Memory B cell (primary cell): ENCODE measurements at regions not wholly inside any gene's neighbourhood (a gene's known extent, or its start where the extent isn't known, plus 50 kb on each side); places are given as distances from the start of the nearest gene placed in this dataset.
"Not testable (repeated sequence)": the region's sequence is repeated elsewhere in the genome, so short reads cannot be mapped to it uniquely, and the experiment has no call there.

Experiments used
- ATAC-seq: fragments of 150-1000 bp; cut with Tn5 transposase; 2 replicates; pipeline ENCODE4 v1.10.0; 2021; ENCODE audit warnings: low read depth, mild to moderate bottlenecking, moderate library complexity
- DNase-seq, 2 donors: peaks; one replicate each; pipeline ENCODE4 v3.0.0; 2022; ENCODE audit warnings: low spot score in 2 of 2
- H3K27ac Mint-ChIP-seq: one replicate; pipeline ENCODE4 v1.8.0; 2022; ENCODE audit warnings: mild to moderate bottlenecking, moderate library complexity, mixed read lengths
- H3K27me3 Mint-ChIP-seq: one replicate; pipeline ENCODE4 v1.8.0; 2022; ENCODE audit warnings: mixed read lengths
- H3K36me3 Mint-ChIP-seq: one replicate; pipeline ENCODE4 v1.8.0; 2022; ENCODE audit warnings: mild to moderate bottlenecking, mixed read lengths
- H3K4me1 Mint-ChIP-seq: one replicate; pipeline ENCODE4 v1.8.0; 2022; ENCODE audit warnings: mixed read lengths
- H3K4me3 Mint-ChIP-seq: one replicate; pipeline ENCODE4 v1.8.0; 2022; ENCODE audit warnings: mild to moderate bottlenecking, moderate library complexity, mixed read lengths
- H3K9me3 Mint-ChIP-seq: one replicate; pipeline ENCODE4 v1.8.0; 2022; ENCODE audit warnings: mixed read lengths

DNA sequence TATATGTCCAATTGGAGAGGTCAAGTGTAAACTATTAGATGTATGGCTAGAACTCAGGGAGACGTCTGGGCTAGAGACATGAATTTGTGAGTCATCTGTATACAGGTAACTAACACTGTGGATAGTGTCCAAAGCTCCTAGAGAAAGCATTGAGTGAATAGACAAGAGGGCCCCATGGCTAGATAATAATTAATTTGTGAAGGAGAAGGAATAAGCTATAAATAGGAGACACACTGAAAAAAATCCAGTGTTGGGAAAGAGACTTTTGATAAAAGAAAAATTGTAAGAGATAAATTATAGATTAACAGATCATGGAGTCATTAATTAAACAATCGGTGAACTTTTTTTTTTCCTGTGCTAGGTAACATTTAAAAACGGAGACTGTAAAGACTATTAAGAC, 326.6 kb upstream of the PRICKLE1 start:
- Mint-ChIP-seq H3K4me3 (no peak overlapping the region), H3K27ac (no peak overlapping the region), H3K36me3 (no peaks in the 10 kb centered on the region), H3K9me3 (peaks cover 2% of the 10 kb centered on the region), H3K27me3 (peaks cover 2% of the 10 kb centered on the region), H3K4me1 (no peaks in the 10 kb centered on the region)
- DNase-seq: no peak
- ATAC-seq: no peak

DNA sequence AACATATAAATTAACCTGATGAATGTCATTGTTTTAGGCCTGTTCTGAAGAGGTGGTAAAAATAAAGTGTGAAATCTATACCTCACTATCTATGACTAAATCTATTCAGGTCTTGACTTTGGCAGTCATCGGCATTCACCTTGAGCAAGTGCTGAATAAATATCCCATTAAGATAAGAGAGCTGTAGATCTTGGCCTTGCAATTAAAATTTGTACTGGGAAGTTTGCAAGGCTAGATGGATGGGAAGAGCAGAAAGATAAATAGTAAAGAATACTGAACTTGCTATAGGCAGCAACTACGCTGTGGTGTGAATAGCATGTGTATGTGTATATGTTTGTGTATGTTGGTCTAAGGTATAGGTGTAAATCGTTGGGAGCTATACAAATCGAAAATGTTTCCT, 325.9 kb upstream of the PRICKLE1 start:
- no peaks in the 10 kb centered on the region for H3K4me1 Mint-ChIP-seq
- peaks cover 2% of the 10 kb centered on the region for H3K27me3 Mint-ChIP-seq
- ATAC-seq (no peak), DNase-seq (no peak)
- peaks cover 2% of the 10 kb centered on the region for H3K9me3 Mint-ChIP-seq
- no peak overlapping the region for H3K4me3 Mint-ChIP-seq
- no peaks in the 10 kb centered on the region for H3K36me3 Mint-ChIP-seq
- H3K27ac Mint-ChIP-seq: no peak overlapping the region

DNA sequence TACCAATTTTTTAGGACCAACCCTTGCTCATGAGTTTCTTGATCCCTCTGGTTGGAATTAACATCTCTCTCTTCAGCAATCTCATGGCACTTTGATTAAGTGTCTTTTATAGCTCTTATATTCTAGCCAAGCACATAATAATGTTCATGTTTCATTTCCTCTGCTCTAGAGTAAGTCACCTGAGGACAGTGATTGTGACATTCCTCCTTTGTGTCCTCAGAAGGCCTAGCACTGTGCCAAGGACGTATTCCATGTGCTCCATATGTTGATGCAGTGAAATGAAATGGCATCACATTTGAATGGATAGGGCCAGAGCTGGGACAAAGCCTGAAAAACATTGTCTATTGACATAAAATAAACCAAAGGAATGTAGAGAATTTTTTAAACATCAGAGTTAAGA, 322.8 kb upstream of the PRICKLE1 start:
- H3K9me3 Mint-ChIP-seq: peaks cover 2% of the 10 kb centered on the region
- no peaks in the 10 kb centered on the region for H3K4me1 Mint-ChIP-seq
- H3K4me3 Mint-ChIP-seq: no peak overlapping the region
- no peak for DNase-seq
- H3K27ac Mint-ChIP-seq: no peak overlapping the region
- peaks cover 2% of the 10 kb centered on the region for H3K27me3 Mint-ChIP-seq
- H3K36me3 Mint-ChIP-seq: no peaks in the 10 kb centered on the region
- no peak for ATAC-seq

DNA sequence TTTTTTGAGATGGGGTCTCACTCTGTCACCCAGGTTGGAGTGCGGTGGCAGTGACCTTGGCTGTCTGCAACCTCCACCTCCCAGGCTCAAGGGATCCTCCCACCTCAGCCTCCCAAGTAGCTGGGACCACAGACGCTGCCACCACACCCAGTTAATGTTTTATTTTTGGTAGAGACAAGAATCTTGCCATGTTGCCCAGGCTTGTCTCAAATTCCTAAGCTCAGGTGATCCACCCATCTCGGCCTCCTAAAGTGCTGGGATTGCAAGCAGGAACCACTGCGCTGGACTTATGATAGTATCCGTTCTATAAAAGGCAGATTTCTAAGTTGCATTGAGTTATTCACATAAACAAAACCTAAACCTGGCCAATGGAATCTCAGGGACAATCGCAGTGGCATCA, 321.1 kb upstream of the PRICKLE1 start:
- Mint-ChIP-seq H3K4me1 (no peaks in the 10 kb centered on the region), H3K36me3 (no peaks in the 10 kb centered on the region), H3K9me3 (peaks cover 6% of the 10 kb centered on the region), H3K4me3 (no peak overlapping the region), H3K27me3 (peaks cover 2% of the 10 kb centered on the region), H3K27ac (no peak overlapping the region)
- ATAC-seq (no peak), DNase-seq (no peak)

DNA sequence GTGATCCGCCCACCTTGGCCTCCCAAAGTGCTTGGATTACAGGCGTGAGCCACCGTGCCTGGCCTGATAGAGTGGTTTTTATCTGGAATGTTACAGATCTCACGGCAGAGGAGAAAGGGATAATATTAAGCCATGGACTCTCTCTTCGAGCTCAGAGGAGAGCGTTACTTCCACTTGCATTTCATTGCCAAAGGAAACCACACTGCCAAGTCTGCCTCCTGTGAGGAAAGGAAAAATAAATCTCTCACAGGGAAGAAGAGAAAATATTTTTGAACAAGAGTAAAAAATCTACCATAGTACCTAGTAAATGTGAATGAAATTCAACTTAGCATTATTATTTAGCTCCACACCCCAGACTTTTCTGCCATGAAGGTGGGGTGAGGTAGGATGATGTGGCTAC, 319.2 kb upstream of the PRICKLE1 start:
- peaks cover 4% of the 10 kb centered on the region for H3K9me3 Mint-ChIP-seq
- no peaks in the 10 kb centered on the region for H3K27me3 Mint-ChIP-seq
- ATAC-seq (no peak), DNase-seq (no peak)
- no peaks in the 10 kb centered on the region for H3K36me3 Mint-ChIP-seq
- no peak overlapping the region for H3K27ac Mint-ChIP-seq
- no peak overlapping the region for H3K4me3 Mint-ChIP-seq
- no peaks in the 10 kb centered on the region for H3K4me1 Mint-ChIP-seq

DNA sequence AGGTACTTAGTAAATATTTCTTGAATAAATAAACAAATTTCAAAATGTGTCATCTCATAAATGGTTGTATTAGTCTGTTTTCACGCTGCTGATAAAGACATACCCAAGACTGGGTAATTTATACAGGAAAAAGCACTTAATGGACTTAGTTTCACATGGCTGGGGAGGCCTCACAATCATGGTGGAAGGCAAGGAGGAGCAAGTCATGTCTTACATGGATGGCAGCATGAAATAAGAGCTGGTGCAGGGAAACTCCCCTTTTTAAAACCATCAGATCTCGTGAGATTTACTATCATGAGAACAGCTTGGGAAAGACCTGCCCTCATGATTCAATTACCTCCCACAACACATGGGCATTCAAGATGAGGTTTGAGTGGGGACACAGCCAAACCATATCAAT, 317.3 kb upstream of the PRICKLE1 start:
- not testable (repeated sequence) for H3K4me3 Mint-ChIP-seq, DNase-seq, H3K4me1 Mint-ChIP-seq, H3K36me3 Mint-ChIP-seq, H3K9me3 Mint-ChIP-seq, H3K27ac Mint-ChIP-seq, ATAC-seq, H3K27me3 Mint-ChIP-seq

DNA sequence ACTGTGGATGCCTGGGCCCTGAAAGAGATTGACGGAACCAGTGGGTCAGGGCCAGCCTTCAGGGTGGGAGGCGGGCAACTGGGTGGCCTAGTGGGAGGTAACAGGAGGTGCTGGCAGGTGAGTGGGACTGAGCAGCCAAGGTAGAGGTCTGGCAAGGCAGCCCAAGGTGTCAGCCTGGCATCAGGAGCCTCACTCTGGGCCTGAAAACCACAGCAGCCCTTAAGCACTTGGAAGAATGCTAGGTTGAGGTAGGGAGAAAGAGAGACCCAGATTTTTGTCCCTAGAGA, 315.8 kb upstream of the PRICKLE1 start:
- Mint-ChIP-seq H3K27me3 (peaks cover 3% of the 10 kb centered on the region), H3K9me3 (peaks cover 4% of the 10 kb centered on the region), H3K36me3 (no peaks in the 10 kb centered on the region), H3K4me1 (no peaks in the 10 kb centered on the region), H3K27ac (no peak overlapping the region), H3K4me3 (no peak overlapping the region)
- no peak for ATAC-seq
- DNase-seq: no peak

DNA sequence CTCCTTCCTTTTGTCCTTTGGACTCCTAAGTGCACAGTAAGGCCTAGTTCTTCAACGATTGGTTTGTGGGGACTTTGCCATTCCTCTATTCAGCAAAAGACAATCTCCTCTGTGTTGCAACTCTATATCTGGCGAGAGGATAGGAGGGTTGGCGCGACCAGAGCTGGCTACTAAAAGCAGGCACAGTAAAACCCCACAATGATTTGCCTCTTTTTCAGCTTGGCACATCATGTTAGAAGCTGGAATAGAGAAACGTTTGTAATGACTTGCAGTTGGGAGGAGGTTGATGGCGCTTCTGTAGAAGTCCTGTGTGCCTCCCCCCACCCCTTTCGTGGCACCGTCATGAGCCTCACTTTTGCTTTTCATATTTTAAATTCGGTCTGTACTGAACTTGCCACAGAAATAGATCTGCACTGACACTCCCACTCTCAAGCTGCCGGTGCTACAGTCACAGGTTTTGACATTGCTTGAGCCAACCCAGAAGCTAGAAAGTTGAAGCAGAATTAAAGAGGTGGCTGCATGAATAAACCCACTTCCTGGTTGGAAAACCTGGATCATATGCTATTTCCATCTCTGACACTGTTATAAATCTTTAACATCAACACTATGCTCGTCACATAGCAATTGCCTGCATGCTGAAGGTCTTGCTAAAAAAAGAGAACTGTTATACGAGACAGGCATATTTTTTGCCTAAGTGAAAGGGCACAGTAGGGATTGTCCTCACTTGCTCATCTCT, 315.3 kb upstream of the PRICKLE1 start:
- no peak overlapping the region for H3K27ac Mint-ChIP-seq
- no peaks in the 10 kb centered on the region for H3K36me3 Mint-ChIP-seq
- peaks cover 4% of the 10 kb centered on the region for H3K9me3 Mint-ChIP-seq
- H3K4me3 Mint-ChIP-seq: no peak overlapping the region
- no peak for ATAC-seq
- H3K4me1 Mint-ChIP-seq: no peaks in the 10 kb centered on the region
- H3K27me3 Mint-ChIP-seq: peaks cover 3% of the 10 kb centered on the region
- no peak for DNase-seq

DNA sequence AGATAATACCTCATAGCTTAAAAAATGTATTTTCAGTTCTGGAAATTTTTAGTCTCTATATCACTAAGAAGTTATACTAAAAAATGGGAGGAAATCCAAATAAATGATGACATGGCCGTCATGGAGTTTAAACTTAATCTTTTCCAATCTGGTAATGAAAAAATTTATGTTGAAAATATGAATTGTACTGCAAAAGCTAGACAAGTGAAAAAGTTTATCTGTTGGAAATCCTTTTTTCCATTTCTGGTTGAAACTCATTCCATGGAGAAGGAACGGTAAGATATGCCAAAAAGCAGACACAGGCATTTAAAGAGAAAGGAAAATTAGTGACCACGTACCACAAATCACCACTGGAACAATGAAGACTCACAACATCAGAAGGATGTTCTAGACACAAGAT, 314.2 kb upstream of the PRICKLE1 start:
- peaks cover 4% of the 10 kb centered on the region for H3K9me3 Mint-ChIP-seq
- ATAC-seq (no peak), DNase-seq (no peak)
- H3K4me1 Mint-ChIP-seq: no peaks in the 10 kb centered on the region
- peaks cover 3% of the 10 kb centered on the region for H3K27me3 Mint-ChIP-seq
- no peak overlapping the region for H3K4me3 Mint-ChIP-seq
- H3K36me3 Mint-ChIP-seq: no peaks in the 10 kb centered on the region
- no peak overlapping the region for H3K27ac Mint-ChIP-seq

DNA sequence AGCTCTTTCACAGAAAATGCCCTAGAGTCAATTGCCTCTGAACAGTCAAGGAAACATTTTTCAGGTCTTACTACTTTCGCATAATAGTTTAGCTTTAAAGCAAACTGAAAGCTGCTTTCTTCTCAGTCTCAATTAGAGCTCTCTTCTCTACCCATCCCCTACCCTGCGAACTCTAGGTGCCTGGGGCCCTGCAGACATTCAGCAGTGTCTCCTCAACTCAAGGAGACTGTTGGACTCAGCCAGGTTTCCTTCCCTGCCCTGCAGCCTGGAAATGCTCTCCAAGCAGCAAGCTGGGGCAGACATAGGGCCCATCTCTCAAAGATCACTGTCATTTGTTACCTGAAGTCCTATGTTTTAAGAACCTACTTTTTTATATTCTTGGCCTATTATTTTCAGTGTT, 312.5 kb upstream of the PRICKLE1 start:
- peaks cover 2% of the 10 kb centered on the region for H3K9me3 Mint-ChIP-seq
- H3K4me3 Mint-ChIP-seq: no peak overlapping the region
- DNase-seq (no peak), ATAC-seq (no peak)
- H3K36me3 Mint-ChIP-seq: no peaks in the 10 kb centered on the region
- no peak overlapping the region for H3K27ac Mint-ChIP-seq
- no peaks in the 10 kb centered on the region for H3K4me1 Mint-ChIP-seq
- H3K27me3 Mint-ChIP-seq: peaks cover 3% of the 10 kb centered on the region

DNA sequence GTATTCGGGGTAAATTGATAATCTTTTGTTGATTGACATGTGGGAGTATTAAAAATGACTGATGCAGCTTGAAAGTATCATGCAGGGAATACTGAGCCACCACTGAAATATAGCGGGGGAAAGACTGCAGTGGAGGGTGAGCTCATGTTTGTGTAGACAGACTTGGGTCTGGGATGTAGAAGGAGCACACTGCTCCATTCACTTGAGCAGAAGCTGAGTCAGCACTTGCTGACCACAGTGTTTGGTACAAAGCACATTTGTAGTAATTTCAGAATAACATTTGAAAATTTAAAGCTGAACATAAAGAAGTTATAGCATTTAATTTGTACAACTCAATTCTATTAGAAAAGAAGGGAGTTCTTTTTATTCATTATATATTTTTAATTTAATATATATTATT, 304.3 kb upstream of the PRICKLE1 start:
- Mint-ChIP-seq H3K4me1 (no peaks in the 10 kb centered on the region), H3K9me3 (no peaks in the 10 kb centered on the region), H3K4me3 (no peak overlapping the region), H3K36me3 (no peaks in the 10 kb centered on the region), H3K27me3 (no peaks in the 10 kb centered on the region), H3K27ac (no peak overlapping the region)
- DNase-seq: no peak
- no peak for ATAC-seq

DNA sequence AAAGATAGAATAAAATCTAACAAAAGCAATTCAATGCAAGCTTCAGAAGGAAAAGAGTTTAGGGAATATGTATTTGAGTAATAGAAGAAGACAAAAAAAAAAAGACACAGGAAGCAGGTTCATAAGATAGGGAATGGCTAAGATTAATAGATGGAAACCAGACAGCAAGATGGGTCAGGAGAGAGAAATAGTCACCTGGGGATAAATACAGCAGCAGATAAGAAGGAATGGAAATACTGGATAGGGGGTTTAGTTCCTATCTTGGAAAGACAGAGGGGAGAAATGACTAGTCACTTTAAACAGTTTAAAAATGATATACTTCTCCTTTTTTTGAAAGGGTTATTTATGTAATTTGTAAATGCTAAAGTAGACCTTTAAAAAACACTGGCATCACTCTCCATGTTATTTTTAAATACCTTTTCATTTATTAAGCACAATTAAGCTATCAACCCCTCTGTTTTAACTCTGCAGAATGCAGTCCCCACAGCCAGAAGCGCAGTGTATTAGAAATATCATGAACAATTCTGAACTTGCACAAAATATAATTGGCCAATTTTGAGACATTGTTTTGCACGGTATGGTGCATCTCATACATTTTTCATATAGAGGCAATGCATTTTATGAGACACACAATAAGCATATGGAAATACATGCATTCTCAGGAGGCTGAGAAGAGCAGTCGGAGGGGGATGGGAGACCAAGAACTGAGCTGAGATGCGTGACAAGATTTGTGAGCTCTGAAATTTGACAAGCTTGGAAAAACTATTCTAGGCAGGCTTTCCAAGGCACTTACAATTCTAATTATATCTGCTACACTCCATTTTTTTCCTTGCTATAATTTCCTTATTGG, 303.4 kb upstream of the PRICKLE1 start:
- ATAC-seq: no peak
- no peaks in the 10 kb centered on the region for H3K4me1 Mint-ChIP-seq
- no peak overlapping the region for H3K27ac Mint-ChIP-seq
- H3K36me3 Mint-ChIP-seq: no peaks in the 10 kb centered on the region
- no peak for DNase-seq
- H3K9me3 Mint-ChIP-seq: no peaks in the 10 kb centered on the region
- H3K27me3 Mint-ChIP-seq: no peaks in the 10 kb centered on the region
- no peak overlapping the region for H3K4me3 Mint-ChIP-seq

DNA sequence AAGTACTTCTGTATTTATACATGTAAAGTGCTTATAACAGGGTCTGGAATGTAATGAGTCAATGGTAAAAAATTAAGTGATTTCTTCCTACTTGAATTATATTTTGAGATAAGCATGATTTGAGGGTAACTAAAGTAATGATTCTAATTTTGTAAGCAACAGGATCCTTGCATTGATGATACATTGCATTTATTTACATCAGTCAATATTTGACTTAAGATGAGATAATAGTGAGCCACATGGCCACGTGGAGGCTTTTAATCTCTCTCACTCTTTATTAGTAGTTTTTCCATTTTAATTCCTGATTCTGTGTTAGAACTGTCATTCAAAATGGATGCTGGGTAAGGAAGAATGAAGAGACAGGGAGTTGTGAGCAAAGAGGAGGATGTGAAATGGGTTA, 298.1 kb upstream of the PRICKLE1 start:
- Mint-ChIP-seq H3K4me1 (no peaks in the 10 kb centered on the region), H3K9me3 (peaks cover 4% of the 10 kb centered on the region), H3K36me3 (no peaks in the 10 kb centered on the region), H3K27me3 (peaks cover 2% of the 10 kb centered on the region), H3K4me3 (no peak overlapping the region), H3K27ac (no peak overlapping the region)
- ATAC-seq (no peak), DNase-seq (no peak)

DNA sequence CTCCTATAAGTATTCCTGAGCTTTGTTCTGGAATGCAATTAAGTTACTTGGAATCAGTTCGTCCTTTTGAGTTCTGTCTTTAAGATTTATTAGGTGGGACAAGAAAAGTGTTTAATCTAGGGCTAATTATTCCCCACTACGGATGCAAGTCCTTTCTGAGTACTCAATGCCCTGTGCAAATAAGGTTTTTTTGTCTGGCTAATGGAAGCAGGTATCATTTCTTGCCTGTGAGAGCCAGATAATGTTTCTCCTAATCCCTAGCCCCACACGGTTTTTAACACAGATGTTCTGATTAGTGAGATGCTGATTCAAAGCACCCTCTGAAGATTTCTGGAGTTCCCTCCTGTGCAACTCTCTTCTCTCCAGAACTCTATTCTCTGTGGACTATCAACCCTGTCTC, 296.6 kb upstream of the PRICKLE1 start:
- no peak for ATAC-seq
- H3K4me3 Mint-ChIP-seq: no peak overlapping the region

DNA sequence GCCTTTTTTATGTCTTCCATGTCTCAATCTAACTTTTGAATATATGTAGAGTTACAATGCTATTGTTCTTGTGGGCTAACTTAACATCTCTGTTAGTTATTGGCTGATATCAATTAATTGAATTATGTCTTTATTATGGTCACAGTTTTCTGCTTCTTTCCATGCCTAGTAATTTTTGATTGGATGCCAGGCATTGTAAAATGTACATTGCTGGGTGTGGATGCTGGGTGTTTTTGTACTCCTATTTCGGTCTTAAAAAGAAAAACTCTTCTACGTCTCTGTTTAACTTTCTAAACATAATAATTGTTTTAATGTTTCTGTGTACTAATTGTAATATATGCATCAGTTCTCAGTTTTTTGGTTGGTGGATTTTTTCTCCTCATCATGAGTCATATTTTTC, 296.1 kb upstream of the PRICKLE1 start:
- peaks cover 4% of the 10 kb centered on the region for H3K9me3 Mint-ChIP-seq
- no peak overlapping the region for H3K27ac Mint-ChIP-seq
- no peak for ATAC-seq
- no peak for DNase-seq
- H3K36me3 Mint-ChIP-seq: no peaks in the 10 kb centered on the region
- H3K4me3 Mint-ChIP-seq: no peak overlapping the region
- no peaks in the 10 kb centered on the region for H3K4me1 Mint-ChIP-seq
- peaks cover 3% of the 10 kb centered on the region for H3K27me3 Mint-ChIP-seq

More for the DNA sequence above, 296.6 kb upstream of the PRICKLE1 start:
- H3K9me3 Mint-ChIP-seq: peaks cover 4% of the 10 kb centered on the region
- peaks cover 3% of the 10 kb centered on the region for H3K27me3 Mint-ChIP-seq
- H3K4me1 Mint-ChIP-seq: no peaks in the 10 kb centered on the region
- no peak overlapping the region for H3K27ac Mint-ChIP-seq
- no peak for DNase-seq
- no peaks in the 10 kb centered on the region for H3K36me3 Mint-ChIP-seq
